22Rv1 (cell line): ENCODE measurements at regions not wholly inside any gene's neighbourhood (a gene's known extent, or its start where the extent isn't known, plus 50 kb on each side); places are given as distances from the start of the nearest gene placed in this dataset.

ENCODE experiments used
- CTCF ChIP-seq: fragments of 450-650 bp; IDR thresholded peaks from 2 replicates; pipeline ENCODE4 v1.5.1; 2017; ENCODE audit warnings: mild to moderate bottlenecking
- ZFX ChIP-seq: fragments of 450-650 bp; IDR thresholded peaks from 2 replicates; pipeline ENCODE4 v1.6.1; 2017; ENCODE audit warnings: antibody characterized with exemption, borderline replicate concordance

DNA sequence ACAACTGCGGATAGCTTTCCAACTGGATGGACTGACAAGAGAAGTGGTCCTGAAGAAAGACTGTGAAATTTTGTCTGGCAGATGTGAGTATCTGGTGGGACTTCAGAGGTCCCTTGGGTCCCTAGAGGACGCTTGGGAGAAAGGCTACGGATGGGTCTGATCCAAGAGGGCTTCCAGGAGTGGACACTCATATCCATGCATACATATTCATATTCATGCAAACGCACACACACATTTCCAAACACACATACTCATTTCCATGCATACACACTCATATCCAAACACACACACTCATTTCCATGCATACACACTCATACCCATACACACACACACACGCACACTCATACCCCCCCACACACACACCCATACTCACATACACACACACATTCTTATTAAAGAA is 200.2 kb upstream of the DDX18 start:
- no peak for TF ChIP-seq CTCF
- TF ChIP-seq ZFX = no peak
